H1 (cell line): ENCODE measurements at regions not wholly inside any gene's neighbourhood (a gene's known extent, or its start where the extent isn't known, plus 50 kb on each side); places are given as distances from the start of the nearest gene placed in this dataset.
A peak's percentile ranks its signal among the peaks of the same experiment; 100 is the strongest.

Experiments
- CTCF ChIA-PET: fragments of 300-600 bp; sonication (Branson Sonifier 250); formaldehyde crosslinking; loops from one replicate; lab custom pipeline; 2021; ENCODE audit not compliant: partially characterized antibody; lab: Charles Lee
- POLR2A ChIA-PET: fragments of 300-600 bp; sonication (Branson Sonifier 250); formaldehyde crosslinking; loops from one replicate; lab custom pipeline; 2021; ENCODE audit warnings: inconsistent platforms; ENCODE audit not compliant: partially characterized antibody; lab: Charles Lee
- DNase-seq, 2 experiments: peaks; one replicate each; pipeline versions ENCODE4 v3.0.0 to v3.0.0-alpha.2; 2010 to 2022; ENCODE audit warnings: low spot score in 2 of 2, low read depth in 1 of 2, mixed read lengths in 1 of 2
- FAIRE-seq: peaks from 2 replicates; lab custom pipeline; 2011; peaks lifted over from hg19 to GRCh38; lab: Jason Lieb, UNC
- H2AFZ ChIP-seq: 2 replicates; pipeline ENCODE4 v1.8.1; 2012; ENCODE audit warnings: low read length, inconsistent platforms
- H2AK5ac ChIP-seq: 2 replicates; pipeline ENCODE4 v1.6.1; 2013; ENCODE audit warnings: low read depth, low read length
- H2BK120ac ChIP-seq: replicated peaks from 2 replicates; pipeline ENCODE3; 2013; ENCODE audit warnings: low read depth, low read length, inconsistent platforms
- H2BK12ac ChIP-seq: 2 replicates; pipeline ENCODE4 v1.6.1; 2013; ENCODE audit warnings: low read depth, low read length
- H2BK15ac ChIP-seq: 2 replicates; pipeline ENCODE4 v1.6.1; 2013; ENCODE audit warnings: low read length
- H2BK20ac ChIP-seq: 2 replicates; pipeline ENCODE4 v1.6.1; 2013; ENCODE audit warnings: low read length
- H2BK5ac ChIP-seq: 2 replicates; pipeline ENCODE4 v1.6.1; 2013; ENCODE audit warnings: low read depth, low read length
- H3K14ac ChIP-seq: 2 replicates; pipeline ENCODE4 v1.6.1; 2013; ENCODE audit warnings: inconsistent platforms; ENCODE audit not compliant: insufficient read length
- H3K18ac ChIP-seq: 2 replicates; pipeline ENCODE4 v1.6.1; 2013; ENCODE audit warnings: low read length; ENCODE audit errors: extremely low read depth
- H3K23ac ChIP-seq: 2 replicates; pipeline ENCODE4 v1.6.1; 2013; ENCODE audit warnings: inconsistent platforms; ENCODE audit not compliant: insufficient read length
- H3K23me2 ChIP-seq: 2 replicates; pipeline ENCODE4 v1.6.1; 2013; ENCODE audit warnings: low read depth, low read length
- H3K27ac ChIP-seq: 2 replicates; pipeline ENCODE4 v1.6.1; 2011; ENCODE audit warnings: low read depth, low read length, inconsistent platforms
- H3K27me3 ChIP-seq, 4 experiments: replicated peaks in 1 of 4; 1 replicate in 1 of 4; 2 replicates in 3 of 4; pipeline versions ENCODE4 v1.6.1 to v1.8.1; 2011 to 2013; ENCODE audit warnings: low read length in 3 of 4, mild to moderate bottlenecking in 3 of 4, inconsistent platforms in 2 of 4, mixed read lengths in 2 of 4, moderate library complexity in 1 of 4; ENCODE audit not compliant: control insufficient read depth in 3 of 4, insufficient read depth in 3 of 4; ENCODE audit errors: extremely low read depth in 1 of 4
- H3K36me3 ChIP-seq, 4 experiments: 2 replicates each; pipeline versions ENCODE4 v1.6.1 to v1.8.1; 2011 to 2013; ENCODE audit warnings: mild to moderate bottlenecking in 4 of 4, low read length in 3 of 4, moderate library complexity in 2 of 4, control low read depth in 1 of 4, inconsistent platforms in 1 of 4; ENCODE audit not compliant: insufficient read depth in 4 of 4, control insufficient read depth in 2 of 4
- H3K4ac ChIP-seq: replicated peaks from 2 replicates; pipeline ENCODE3; 2013; ENCODE audit warnings: low read length, low read depth, mixed read lengths, inconsistent platforms; ENCODE audit not compliant: insufficient read length
- H3K4me1 ChIP-seq, 4 experiments: replicated peaks in 1 of 4; 1 replicate in 1 of 4; 2 replicates in 3 of 4; pipeline versions ENCODE4 v1.6.1 to v1.8.1; 2011 to 2013; ENCODE audit warnings: low read length in 3 of 4, inconsistent platforms in 2 of 4, mixed read lengths in 1 of 4; ENCODE audit not compliant: insufficient read depth in 4 of 4, control insufficient read depth in 3 of 4
- H3K4me2 ChIP-seq, 2 experiments: 2 replicates each; pipeline versions ENCODE4 v1.6.1 to v1.8.1; 2011 to 2013; ENCODE audit warnings: low read depth in 2 of 2, low read length in 2 of 2, control low read depth in 1 of 2, inconsistent platforms in 1 of 2, mild to moderate bottlenecking in 1 of 2; ENCODE audit not compliant: insufficient read depth in 1 of 2
- H3K4me3 ChIP-seq, 4 experiments: fragments of 200-600, 300-600 bp in 1 of 4; sonication (generic), shearing (Covaris generic), sonication (Bioruptor Twin) in 1 of 4; 2 replicates each; pipeline versions ENCODE4 v1.5.1 to v1.8.1; 2011 to 2016; ENCODE audit warnings: low read length in 4 of 4, low read depth in 3 of 4, control low read depth in 2 of 4, inconsistent platforms in 2 of 4, mild to moderate bottlenecking in 2 of 4, mixed read lengths in 1 of 4, moderate library complexity in 1 of 4; ENCODE audit not compliant: insufficient read depth in 2 of 4; ENCODE audit errors: extremely low read depth in 1 of 4
- H3K56ac ChIP-seq: replicated peaks from 2 replicates; pipeline ENCODE3; 2013; ENCODE audit warnings: low read depth, mild to moderate bottlenecking, mixed read lengths, low read length, inconsistent platforms; ENCODE audit not compliant: insufficient read length
- H3K79me1 ChIP-seq: 2 replicates; pipeline ENCODE4 v1.6.1; 2013; ENCODE audit warnings: low read depth, low read length, control low read depth
- H3K79me2 ChIP-seq, 2 experiments: 2 replicates each; pipeline versions ENCODE4 v1.6.1 to v1.8.1; 2012 to 2013; ENCODE audit warnings: low read length in 2 of 2, mild to moderate bottlenecking in 2 of 2, inconsistent platforms in 1 of 2; ENCODE audit not compliant: insufficient read depth in 2 of 2, control insufficient read depth in 1 of 2
- H3K9ac ChIP-seq, 4 experiments: replicated peaks in 1 of 4; 1 replicate in 1 of 4; 2 replicates in 3 of 4; pipeline versions ENCODE4 v1.6.1 to v1.8.1; 2011 to 2013; ENCODE audit warnings: low read depth in 3 of 4, low read length in 3 of 4, control low read depth in 2 of 4, mild to moderate bottlenecking in 2 of 4, moderate library complexity in 2 of 4, inconsistent platforms in 1 of 4; ENCODE audit errors: extremely low read depth in 1 of 4
- H3K9me3 ChIP-seq, 2 experiments: 2 replicates each; pipeline versions ENCODE4 v1.6.1 to v1.8.1; 2012 to 2013; ENCODE audit warnings: mild to moderate bottlenecking in 2 of 2, moderate library complexity in 2 of 2, control low read depth in 1 of 2, inconsistent platforms in 1 of 2, low read depth in 1 of 2, low read length in 1 of 2, mixed read lengths in 1 of 2; ENCODE audit not compliant: insufficient read depth in 2 of 2
- H4K20me1 ChIP-seq, 2 experiments: replicated peaks in 1 of 2; 2 replicates each; pipeline versions ENCODE3 to v1.8.1; 2011 to 2013; ENCODE audit warnings: inconsistent platforms in 2 of 2, low read length in 2 of 2, mild to moderate bottlenecking in 1 of 2; ENCODE audit not compliant: insufficient read depth in 2 of 2, control insufficient read depth in 1 of 2
- H4K5ac ChIP-seq: 2 replicates; pipeline ENCODE4 v1.6.1; 2013; ENCODE audit warnings: low read length, low read depth, mixed read lengths, inconsistent platforms; ENCODE audit not compliant: insufficient read length
- H4K8ac ChIP-seq: 2 replicates; pipeline ENCODE4 v1.8.0; 2013; ENCODE audit warnings: mild to moderate bottlenecking, moderate library complexity, low read length, inconsistent platforms; ENCODE audit not compliant: insufficient read depth; ENCODE audit errors: extremely low read depth
- H4K91ac ChIP-seq: replicated peaks from 2 replicates; pipeline ENCODE3; 2013; ENCODE audit warnings: low read length, mixed read lengths, inconsistent platforms; ENCODE audit not compliant: insufficient read length
- CBX5 ChIP-seq: fragments of 300-800, 300-1000 bp; sonication (generic); IDR thresholded peaks from 2 replicates; pipeline ENCODE4 v1.7.1; 2016; ENCODE audit warnings: antibody characterized with exemption, low read length, low read depth
- CBX8 ChIP-seq: fragments of 300-800, 300-1000 bp; sonication (generic); IDR thresholded peaks from 2 replicates; pipeline ENCODE4 v1.7.1; 2016; ENCODE audit warnings: low read depth, low read length, borderline replicate concordance
- EZH2 ChIP-seq: fragments of 200-600 bp; sonication (generic); IDR thresholded peaks from 2 replicates; pipeline ENCODE4 v1.7.1; 2012; ENCODE audit warnings: low read depth, mild to moderate bottlenecking, moderate library complexity, low read length, inconsistent platforms; ENCODE audit not compliant: severe bottlenecking
- FOSL1 ChIP-seq: IDR thresholded peaks from 2 replicates; pipeline ENCODE4 v1.6.1; 2011; ENCODE audit warnings: mild to moderate bottlenecking, low read depth, low read length, moderate library complexity; ENCODE audit not compliant: insufficient read depth
- HDAC2 ChIP-seq, 2 experiments: fragments of 300-600 bp in 1 of 2; sonication (generic) in 1 of 2; IDR thresholded peaks; 2 replicates each; pipeline ENCODE4 v1.6.1; 2011 to 2012; ENCODE audit warnings: low read depth in 2 of 2, low read length in 2 of 2, mild to moderate bottlenecking in 2 of 2, moderate library complexity in 2 of 2, borderline replicate concordance in 1 of 2, inconsistent platforms in 1 of 2
- KDM1A ChIP-seq: fragments of 200-600, 300-600 bp; sonication (generic); IDR thresholded peaks from 2 replicates; pipeline ENCODE4 v1.7.1; 2016; ENCODE audit warnings: mild to moderate bottlenecking, low read length, borderline replicate concordance
- KDM4A ChIP-seq: IDR thresholded peaks from one replicate; pipeline ENCODE4 v1.7.1; 2012; ENCODE audit warnings: low read depth, mild to moderate bottlenecking, moderate library complexity, low read length, inconsistent platforms; ENCODE audit not compliant: severe bottlenecking
- PHF8 ChIP-seq: fragments of 200-600 bp; sonication (generic); conservative IDR thresholded peaks from 2 replicates; pipeline ENCODE4 v1.7.1; 2012; ENCODE audit warnings: low read depth, mild to moderate bottlenecking, inconsistent platforms, low read length, moderate library complexity
- SIRT6 ChIP-seq: IDR thresholded peaks from one replicate; pipeline ENCODE4 v1.7.1; 2012; ENCODE audit warnings: low read length, inconsistent platforms
- SP4 ChIP-seq: IDR thresholded peaks from 2 replicates; pipeline ENCODE4 v1.6.1; 2012; ENCODE audit warnings: low read length, inconsistent platforms
- TAF7 ChIP-seq: optimal IDR thresholded peaks from 2 replicates; pipeline ENCODE3; 2011; ENCODE audit warnings: low read depth, mild to moderate bottlenecking, inconsistent platforms, low read length, moderate library complexity, borderline replicate concordance
- TBP ChIP-seq: IDR thresholded peaks from 2 replicates; pipeline ENCODE4 v1.6.1; 2011; ENCODE audit warnings: low read depth, low read length, improper control_type of control experiment
- WGBS, 2 experiments: shearing (Covaris generic) in 1 of 2; methylation state at CpG; one replicate each; pipeline versions ENCODE4 v1.1.6 to v1.1.7; 2013 to 2015; ENCODE audit warnings: low lambda C conversion rate in 2 of 2, mixed read lengths in 2 of 2, inconsistent platforms in 1 of 2, low coverage in 1 of 2, missing lambda C conversion rate in 1 of 2; ENCODE audit not compliant: insufficient replicate concordance in 2 of 2, insufficient coverage in 1 of 2, insufficient read length in 1 of 2; ENCODE audit errors: extremely low coverage in 1 of 2, missing lambda C conversion rate in 1 of 2; 5-methylcytosine and 5-hydroxymethylcytosine counted together
- TF ChIP-seq, protein P1 (sequence below): IDR thresholded peaks from 2 replicates; pipeline ENCODE4 v1.6.1; 2011; ENCODE audit warnings: low read length, improper control_type of control experiment

DNA sequence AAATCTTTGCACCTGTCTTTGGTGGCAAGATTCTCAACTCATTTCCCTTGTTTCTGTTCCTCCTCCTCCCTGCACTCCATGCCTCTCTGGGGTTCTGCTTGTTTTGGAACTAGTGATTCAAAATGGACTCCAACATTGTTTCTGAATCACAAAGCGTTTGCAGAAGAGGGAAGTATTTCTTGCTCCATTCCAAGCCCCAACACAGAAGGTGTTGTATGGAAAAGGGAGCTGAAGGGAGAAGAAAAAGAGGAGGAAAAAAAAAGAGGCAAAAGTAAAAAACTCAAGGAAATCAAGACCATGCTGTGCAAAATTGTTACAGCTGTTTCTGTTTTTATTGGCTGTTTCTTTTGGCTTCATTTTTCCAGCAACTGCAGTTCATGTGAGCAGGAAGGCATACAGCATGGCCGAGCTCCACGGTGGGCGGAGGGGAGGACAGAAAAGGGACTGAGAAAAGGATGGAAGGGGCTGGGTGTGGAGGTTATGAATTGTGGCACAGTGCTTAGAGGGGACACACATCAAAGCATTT is 66.9 kb upstream of the PRL start:
- no peak for FAIRE-seq
- no peak overlapping the region for H4K5ac ChIP-seq
- no peak overlapping the region for H2BK12ac ChIP-seq
- no peak overlapping the region for H3K23ac ChIP-seq
- ChIA-PET CTCF (no interaction called here), POLR2A (no interaction called here)
- H4K91ac ChIP-seq: no peak overlapping the region
- H3K27me3 ChIP-seq: no peaks in the 10 kb centered on the region
- no peak overlapping the region for H3K4me3 ChIP-seq
- H2BK20ac ChIP-seq: no peak overlapping the region
- TF ChIP-seq, protein P1, sequence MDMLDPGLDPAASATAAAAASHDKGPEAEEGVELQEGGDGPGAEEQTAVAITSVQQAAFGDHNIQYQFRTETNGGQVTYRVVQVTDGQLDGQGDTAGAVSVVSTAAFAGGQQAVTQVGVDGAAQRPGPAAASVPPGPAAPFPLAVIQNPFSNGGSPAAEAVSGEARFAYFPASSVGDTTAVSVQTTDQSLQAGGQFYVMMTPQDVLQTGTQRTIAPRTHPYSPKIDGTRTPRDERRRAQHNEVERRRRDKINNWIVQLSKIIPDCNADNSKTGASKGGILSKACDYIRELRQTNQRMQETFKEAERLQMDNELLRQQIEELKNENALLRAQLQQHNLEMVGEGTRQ: no peak
- TF ChIP-seq TAF7: no peak
- no peak for TF ChIP-seq TBP
- TF ChIP-seq KDM1A: no peak
- TF ChIP-seq FOSL1: no peak
- TF ChIP-seq SIRT6: no peak
- TF ChIP-seq EZH2: no peak
- no peak for TF ChIP-seq KDM4A
- TF ChIP-seq CBX8: no peak
- no peak for TF ChIP-seq HDAC2 (IDR thresholded peaks at IDR 0.05; ENCODE audit: borderline replicate concordance in 1 of 2, low read depth in 2 of 2, low read length in 2 of 2)
- no peak for TF ChIP-seq CBX5
- no peak for TF ChIP-seq PHF8
- TF ChIP-seq SP4: no peak
- TF ChIP-seq, all 59 proteins: peak for 0
- no peak overlapping the region for H3K27ac ChIP-seq
- H4K8ac ChIP-seq: no peak overlapping the region
- H4K20me1 ChIP-seq: no peaks in the 10 kb centered on the region
- no peak overlapping the region for H2BK15ac ChIP-seq
- no peak overlapping the region for H3K4me2 ChIP-seq
- H2BK120ac ChIP-seq: no peak overlapping the region
- H3K36me3 ChIP-seq: no peaks in the 10 kb centered on the region; a peak in 1 of 8 replicates
- no peak for DNase-seq
- peak overlapping the region; percentile 92 for H2AFZ ChIP-seq
- no peaks in the 10 kb centered on the region for H3K23me2 ChIP-seq
- peaks cover 0 to 10% of the 10 kb centered on the region in 2 experiments; a peak in 1 of 4 replicates for H3K9me3 ChIP-seq
- H2AK5ac ChIP-seq: no peak overlapping the region
- no peaks in the 10 kb centered on the region for H3K79me1 ChIP-seq
- no peak overlapping the region for H2BK5ac ChIP-seq
- no peak overlapping the region for H3K18ac ChIP-seq
- WGBS, 2 experiments: 82% methylated on average over 4 of the region's 4 CpGs; no CpG with 5 or more reads in 1 of the 2 experiments
- H3K56ac ChIP-seq: no peak overlapping the region
- H3K9ac ChIP-seq: no peak overlapping the region
- H3K4ac ChIP-seq: no peak overlapping the region
- H3K79me2 ChIP-seq: no peaks in the 10 kb centered on the region
- peaks cover 0 to 15% (median 6%) of the 10 kb centered on the region in 4 experiments for H3K4me1 ChIP-seq
- H3K14ac ChIP-seq: no peak overlapping the region
